HAP-1 (cell line): ENCODE measurements at regions not wholly inside any gene's neighbourhood (a gene's known extent, or its start where the extent isn't known, plus 50 kb on each side); places are given as distances from the start of the nearest gene placed in this dataset.

Source experiments
- DNase-seq, 2 experiments: peaks; one replicate each; pipeline ENCODE4 v3.0.0-alpha.2; 2016 to 2020; ENCODE audit warnings: low spot score in 2 of 2
- H3K27me3 ChIP-seq: fragments of 250-450 bp; sonication (Bioruptor Pico); 2 replicates; pipeline ENCODE4 v1.5.1; 2020; ENCODE audit warnings: low read depth, mild to moderate bottlenecking, moderate library complexity
- H3K36me3 ChIP-seq: fragments of 250-450 bp; sonication (Bioruptor Pico); replicated peaks from 2 replicates; pipeline ENCODE4 v1.5.1; 2020; ENCODE audit warnings: mild to moderate bottlenecking
- H3K4me1 ChIP-seq: fragments of 250-450 bp; sonication (Bioruptor Pico); 2 replicates; pipeline ENCODE4 v1.5.1; 2020; ENCODE audit warnings: mild to moderate bottlenecking
- H3K4me3 ChIP-seq: fragments of 250-450 bp; sonication (Bioruptor Pico); 2 replicates; pipeline ENCODE4 v1.5.1; 2020; ENCODE audit warnings: mild to moderate bottlenecking, moderate library complexity
- H3K9me3 ChIP-seq: fragments of 250-450 bp; sonication (Bioruptor Pico); 2 replicates; pipeline ENCODE4 v1.5.1; 2020; ENCODE audit warnings: mild to moderate bottlenecking, moderate library complexity
- in situ Hi-C: fragments of 300-500 bp; cut with MboI; formaldehyde crosslinking; loops from 3 replicates; pipeline ENCODE4 v1.14.3; 2020; ENCODE audit warnings: low sequenced_read_pairs, inconsistent platforms, mixed read lengths

GRCh38 chr3:83926291-83926690 is 1032.5 kb upstream of the CADM2 start:
- Histone ChIP-seq H3K27me3 (no peaks in the 10 kb centered on the region), H3K36me3 (no peaks in the 10 kb centered on the region), H3K4me3 (no peak overlapping the region), H3K4me1 (no peaks in the 10 kb centered on the region), H3K9me3 (no peaks in the 10 kb centered on the region)
- no peak for DNase-seq
- in situ Hi-C loops = no loop called here

- Histone ChIP-seq H3K9me3 (no peaks in the 10 kb centered on the region), H3K4me1 (no peaks in the 10 kb centered on the region), H3K27me3 (no peaks in the 10 kb centered on the region), H3K36me3 (no peaks in the 10 kb centered on the region), H3K4me3 (no peak overlapping the region)
- peak; percentile 54 to 65 for DNase-seq
- in situ Hi-C loops = no loop called here
Observed at GRCh38 chr3:83928391-83928790, 1030.4 kb upstream of the CADM2 start.

GRCh38 chr3:83928903-83929302 is 1029.9 kb upstream of the CADM2 start:
- in situ Hi-C loops = no loop called here
- Histone ChIP-seq H3K9me3 (no peaks in the 10 kb centered on the region), H3K4me1 (peaks cover 4% of the 10 kb centered on the region), H3K27me3 (no peaks in the 10 kb centered on the region), H3K36me3 (no peaks in the 10 kb centered on the region), H3K4me3 (no peak overlapping the region)
- no peak for DNase-seq

- peaks cover 14% of the 10 kb centered on the region for H3K4me1 ChIP-seq
- peak; percentile 69 to 78 for DNase-seq
- H3K36me3 ChIP-seq = no peaks in the 10 kb centered on the region
- no peak overlapping the region for H3K4me3 ChIP-seq
- in situ Hi-C loops = no loop called here
- no peaks in the 10 kb centered on the region for H3K9me3 ChIP-seq
- no peaks in the 10 kb centered on the region for H3K27me3 ChIP-seq
Observed at GRCh38 chr3:83934192-83935021, 1024.4 kb upstream of the CADM2 start.

- H3K36me3 ChIP-seq = no peaks in the 10 kb centered on the region
- in situ Hi-C loops = no loop called here
- no peak for DNase-seq
- H3K9me3 ChIP-seq = no peaks in the 10 kb centered on the region
- no peaks in the 10 kb centered on the region for H3K27me3 ChIP-seq
- H3K4me1 ChIP-seq = peaks cover 14% of the 10 kb centered on the region
- no peak overlapping the region for H3K4me3 ChIP-seq
Observed at GRCh38 chr3:83938491-83938890, 1020.3 kb upstream of the CADM2 start.

GRCh38 chr3:83941990-83942745 is 1016.6 kb upstream of the CADM2 start:
- in situ Hi-C loops = no loop called here
- Histone ChIP-seq H3K9me3 (no peaks in the 10 kb centered on the region), H3K27me3 (no peaks in the 10 kb centered on the region), H3K4me3 (no peak overlapping the region), H3K36me3 (no peaks in the 10 kb centered on the region), H3K4me1 (peaks cover 12% of the 10 kb centered on the region)
- DNase-seq = no peak

GRCh38 chr3:83946049-83946448 is 1012.7 kb upstream of the CADM2 start:
- Histone ChIP-seq H3K4me1 (peaks cover 12% of the 10 kb centered on the region), H3K27me3 (no peaks in the 10 kb centered on the region), H3K4me3 (no peak overlapping the region), H3K9me3 (no peaks in the 10 kb centered on the region), H3K36me3 (no peaks in the 10 kb centered on the region)
- DNase-seq = no peak
- in situ Hi-C loops = no loop called here

- Histone ChIP-seq H3K4me3 (no peak overlapping the region), H3K4me1 (peaks cover 12% of the 10 kb centered on the region), H3K36me3 (no peaks in the 10 kb centered on the region), H3K27me3 (no peaks in the 10 kb centered on the region), H3K9me3 (no peaks in the 10 kb centered on the region)
- no peak for DNase-seq
- in situ Hi-C loops = no loop called here
Observed at GRCh38 chr3:83946554-83946953, 1012.2 kb upstream of the CADM2 start.

GRCh38 chr3:83948771-83949170 is 1010.0 kb upstream of the CADM2 start:
- Histone ChIP-seq H3K27me3 (no peaks in the 10 kb centered on the region), H3K36me3 (no peaks in the 10 kb centered on the region), H3K4me3 (no peak overlapping the region), H3K4me1 (peaks cover 16% of the 10 kb centered on the region), H3K9me3 (no peaks in the 10 kb centered on the region)
- in situ Hi-C loops = no loop called here
- DNase-seq = no peak

- in situ Hi-C loops = no loop called here
- no peaks in the 10 kb centered on the region for H3K36me3 ChIP-seq
- H3K4me1 ChIP-seq = peaks cover 4% of the 10 kb centered on the region; the same call in 1 of the 2 replicates
- no peaks in the 10 kb centered on the region for H3K27me3 ChIP-seq
- DNase-seq = no peak
- no peaks in the 10 kb centered on the region for H3K9me3 ChIP-seq
- no peak overlapping the region for H3K4me3 ChIP-seq
Observed at GRCh38 chr3:83953417-83954089, 1005.2 kb upstream of the CADM2 start.

GRCh38 chr3:83956431-83956830 is 1002.4 kb upstream of the CADM2 start:
- in situ Hi-C loops = no loop called here
- H3K4me3 ChIP-seq = no peak overlapping the region
- H3K27me3 ChIP-seq = no peaks in the 10 kb centered on the region
- DNase-seq = no peak
- peaks cover 4% of the 10 kb centered on the region; the same call in 1 of the 2 replicates for H3K4me1 ChIP-seq
- no peaks in the 10 kb centered on the region for H3K9me3 ChIP-seq
- no peaks in the 10 kb centered on the region for H3K36me3 ChIP-seq

GRCh38 chr3:83968356-83968755 is 990.4 kb upstream of the CADM2 start:
- Histone ChIP-seq H3K36me3 (no peaks in the 10 kb centered on the region), H3K27me3 (no peaks in the 10 kb centered on the region), H3K9me3 (no peaks in the 10 kb centered on the region), H3K4me1 (no peaks in the 10 kb centered on the region), H3K4me3 (no peak overlapping the region)
- no peak for DNase-seq
- in situ Hi-C loops = no loop called here

- DNase-seq = no peak
- Histone ChIP-seq H3K4me1 (no peaks in the 10 kb centered on the region), H3K9me3 (no peaks in the 10 kb centered on the region), H3K36me3 (no peaks in the 10 kb centered on the region), H3K4me3 (no peak overlapping the region), H3K27me3 (no peaks in the 10 kb centered on the region)
- in situ Hi-C loops = no loop called here
Observed at GRCh38 chr3:83971666-83972065, 987.1 kb upstream of the CADM2 start.

- no peaks in the 10 kb centered on the region for H3K9me3 ChIP-seq
- no peaks in the 10 kb centered on the region for H3K36me3 ChIP-seq
- no peak overlapping the region for H3K4me3 ChIP-seq
- no peaks in the 10 kb centered on the region for H3K4me1 ChIP-seq
- in situ Hi-C loops = no loop called here
- no peaks in the 10 kb centered on the region for H3K27me3 ChIP-seq
- no peak for DNase-seq
Observed at GRCh38 chr3:84008623-84009022, 950.2 kb upstream of the CADM2 start.
